Right renal pelvis (tissue), 4 donors: ENCODE measurements at regions not wholly inside any gene's neighbourhood (a gene's known extent, or its start where the extent isn't known, plus 50 kb on each side); places are given as distances from the start of the nearest gene placed in this dataset.
"Not testable (repeated sequence)": the region's sequence is repeated elsewhere in the genome, so short reads cannot be mapped to it uniquely, and the experiment has no call there.

Experiments used
- DNase-seq, 4 donors: peaks; one replicate each; pipeline ENCODE4 v3.0.0-alpha.2; 2013; ENCODE audit warnings: low read depth in 4 of 4, low spot score in 3 of 4, missing footprints in 1 of 4

DNA sequence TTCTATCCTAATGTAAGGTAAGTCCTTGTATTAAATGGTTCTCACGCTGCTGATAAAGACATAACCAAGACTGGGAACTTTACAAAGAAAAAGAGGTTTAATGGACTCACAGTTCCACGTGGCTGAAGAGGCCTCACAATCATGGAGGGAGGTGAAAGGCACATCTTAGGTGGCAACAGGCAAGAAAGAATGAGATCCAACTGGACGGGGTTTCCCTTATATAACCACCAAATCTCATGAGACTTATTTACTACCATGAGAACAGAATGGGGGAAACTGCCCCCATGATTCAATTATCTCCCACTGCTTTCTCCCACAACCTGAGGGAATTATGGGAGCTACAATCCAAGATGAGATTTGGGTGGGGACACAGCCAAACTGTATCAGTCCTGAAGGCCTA, 136.6 kb downstream of the HTR1B start:
- DNase-seq = no peak

- DNase-seq = no peak
These were observed 137.3 kb downstream of the HTR1B start for GRCh38 chr6:77326029-77326428.

GRCh38 chr6:77324866-77325265, 138.4 kb downstream of the HTR1B start:
- DNase-seq = no peak

DNA sequence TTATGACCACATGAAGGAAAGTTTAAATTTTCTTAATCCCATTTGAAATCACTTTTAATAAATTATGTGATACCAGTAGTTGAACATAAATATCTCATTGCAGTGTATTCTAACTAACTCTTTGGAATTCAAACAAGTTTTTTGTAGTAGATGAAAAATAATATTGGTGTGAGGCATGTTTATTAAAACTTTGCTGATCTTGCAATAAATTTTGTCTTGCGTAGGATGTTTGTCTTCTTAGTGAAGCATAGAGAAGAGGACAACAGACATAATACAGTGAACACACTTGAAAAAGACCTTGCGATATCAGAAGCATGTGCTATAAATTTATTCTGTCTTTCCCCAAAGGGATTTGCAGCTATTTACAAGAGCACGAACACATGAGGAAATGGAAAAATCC, 140.7 kb downstream of the HTR1B start:
- DNase-seq = no peak

GRCh38 chr6:77318256-77318655, 145.0 kb downstream of the HTR1B start:
- DNase-seq = no peak

DNA sequence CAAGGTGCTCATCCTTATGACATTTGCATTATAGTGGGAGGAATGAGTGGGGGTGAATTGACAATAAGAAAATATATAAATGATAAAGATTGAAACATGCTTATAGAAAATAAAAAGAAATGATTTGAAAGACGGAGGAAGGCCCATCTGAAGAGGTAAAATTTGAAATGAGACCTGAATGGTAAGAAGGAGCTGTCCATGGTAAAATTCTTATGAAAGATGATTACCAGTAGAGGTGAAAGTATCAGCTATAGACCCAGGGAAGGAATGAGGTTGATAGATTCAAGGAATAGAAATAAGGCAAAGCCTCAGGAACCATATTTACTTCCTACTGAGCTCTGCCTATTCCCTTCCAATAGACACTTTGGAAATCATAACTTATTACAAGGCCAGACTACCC, 149.7 kb downstream of the HTR1B start:
- DNase-seq = no peak

- no peak for DNase-seq
These were observed 163.4 kb downstream of the HTR1B start for GRCh38 chr6:77299931-77300330.

DNA sequence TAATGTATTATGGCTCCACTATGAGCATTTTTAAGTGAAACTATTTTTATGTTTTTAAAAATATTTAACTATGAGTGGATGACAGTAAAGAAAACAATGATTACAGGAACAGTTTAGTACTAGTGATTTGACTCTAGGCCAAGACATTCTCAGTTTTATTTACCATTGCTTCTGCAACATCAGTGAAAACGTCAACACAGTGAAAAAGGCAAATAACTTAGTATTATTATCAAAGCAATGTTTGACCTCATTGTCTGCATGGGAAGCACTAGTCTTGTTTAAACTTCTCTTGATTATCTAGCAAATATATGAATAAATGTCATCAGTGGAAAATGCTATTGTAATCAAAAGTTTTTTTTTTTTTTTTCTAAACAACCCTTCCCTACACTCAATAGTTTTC, 165.0 kb downstream of the HTR1B start:
- no peak for DNase-seq

GRCh38 chr6:77292564-77293546, 170.4 kb downstream of the HTR1B start:
- DNase-seq = no peak

GRCh38 chr6:77290798-77291197, 172.5 kb downstream of the HTR1B start:
- DNase-seq = no peak

- no peak for DNase-seq
These were observed 176.8 kb downstream of the HTR1B start for GRCh38 chr6:77286541-77286940.

GRCh38 chr6:77273929-77274328, 189.4 kb downstream of the HTR1B start:
- no peak for DNase-seq

DNA sequence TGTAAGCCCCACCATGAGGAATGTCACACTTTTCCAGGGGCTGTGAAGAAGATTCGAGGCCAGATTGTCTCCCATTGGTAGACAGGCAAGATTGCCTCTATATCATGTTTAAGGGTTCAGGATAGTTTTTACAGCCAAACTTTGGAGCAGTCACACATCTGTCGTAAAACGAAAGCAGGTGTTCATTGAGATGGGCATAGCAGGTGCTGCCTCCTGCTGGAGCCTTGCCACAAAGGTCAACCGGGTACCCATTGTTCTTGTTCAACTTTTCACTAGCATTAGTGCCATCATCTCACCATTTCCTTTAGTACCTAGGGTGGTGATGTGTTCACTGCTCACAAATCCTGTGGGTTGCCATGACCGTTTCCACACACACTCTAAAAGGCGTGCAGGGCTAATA, 198.3 kb downstream of the HTR1B start:
- DNase-seq = no peak

- no peak for DNase-seq
These were observed 200.3 kb downstream of the HTR1B start for GRCh38 chr6:77263003-77263402.

DNA sequence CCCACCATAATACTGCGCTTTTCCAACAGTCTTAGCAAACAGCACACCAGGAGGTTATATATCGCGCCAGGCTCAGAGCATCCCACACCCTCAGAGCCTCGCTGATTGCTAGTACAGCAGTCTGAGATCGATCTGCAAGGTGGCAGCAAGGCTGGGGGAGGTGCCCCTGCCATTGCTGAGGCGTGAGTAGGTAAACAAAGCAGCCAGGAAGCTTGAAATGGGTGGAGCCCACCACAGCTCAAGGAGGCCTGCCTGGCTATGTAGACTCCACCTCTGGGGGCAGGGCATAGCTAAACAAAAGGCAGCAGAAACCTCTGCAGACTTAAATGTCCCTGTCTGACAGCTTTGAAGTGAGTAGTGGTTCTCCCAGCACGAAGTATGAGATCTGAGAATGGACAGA, 211.5 kb downstream of the HTR1B start:
- not testable (repeated sequence) for DNase-seq

GRCh38 chr6:77249560-77249959, 213.7 kb downstream of the HTR1B start:
- no peak for DNase-seq

DNA sequence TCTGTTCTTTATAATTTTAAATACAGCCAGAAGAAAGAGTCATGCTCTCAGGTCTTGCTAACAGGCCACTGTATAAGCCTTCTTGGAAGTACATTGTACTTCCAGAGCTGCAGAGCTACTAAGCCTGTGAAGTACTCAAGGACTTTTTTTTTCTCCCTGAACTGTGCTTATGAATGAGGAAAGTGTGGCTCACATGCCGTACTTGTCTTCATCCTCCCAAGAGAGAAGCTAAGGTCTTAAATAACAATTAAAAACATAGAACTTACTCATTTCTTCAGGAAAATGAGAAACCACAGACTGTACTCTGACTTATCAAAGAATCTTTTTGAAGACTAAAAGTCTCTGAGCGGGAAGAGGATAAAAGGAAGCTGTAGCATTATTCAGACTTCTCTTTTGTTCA, 218.3 kb downstream of the HTR1B start:
- no peak for DNase-seq

DNA sequence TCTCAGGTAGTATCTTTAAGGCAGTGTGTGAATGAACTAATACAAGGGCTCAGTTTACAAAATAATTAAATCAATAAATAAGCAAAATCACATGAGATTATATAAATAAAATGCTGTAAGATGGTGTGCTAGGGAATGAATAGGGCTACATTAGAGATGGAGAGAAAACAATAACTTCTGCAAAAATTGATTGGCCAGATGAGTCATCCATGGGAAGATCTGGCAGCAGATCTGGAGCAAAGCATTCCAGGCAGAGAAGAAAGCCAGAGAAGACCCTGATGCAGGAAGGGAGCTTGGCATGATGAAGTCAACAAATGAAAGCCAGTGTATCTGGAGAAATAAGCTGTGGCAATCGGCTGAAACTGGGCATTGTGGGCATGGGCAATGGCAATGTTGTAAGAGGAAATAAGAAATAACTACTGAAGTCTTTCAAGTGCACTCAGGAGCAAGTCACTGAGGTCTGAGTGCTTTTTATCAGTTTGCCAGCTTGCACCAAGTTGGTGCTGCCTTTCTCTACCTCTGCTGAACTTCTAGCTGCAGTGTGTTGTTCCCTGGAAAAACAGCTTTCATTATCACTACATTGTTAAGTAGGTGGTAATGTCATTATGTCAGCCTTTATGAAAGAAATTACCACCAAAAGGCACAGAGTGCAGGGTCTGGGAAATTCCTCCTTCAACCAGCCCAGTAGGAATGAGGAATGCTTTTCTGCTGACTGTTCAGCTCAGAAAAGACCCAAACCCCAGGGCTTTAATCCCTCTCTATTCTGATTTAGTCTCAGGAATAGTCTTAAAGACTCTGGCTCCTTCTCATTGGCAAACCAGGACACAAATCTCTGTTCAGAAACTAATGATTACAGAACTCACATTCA, 231.6 kb downstream of the HTR1B start:
- no peak for DNase-seq

- DNase-seq = no peak
These were observed 235.0 kb downstream of the HTR1B start for GRCh38 chr6:77228279-77228678.

DNA sequence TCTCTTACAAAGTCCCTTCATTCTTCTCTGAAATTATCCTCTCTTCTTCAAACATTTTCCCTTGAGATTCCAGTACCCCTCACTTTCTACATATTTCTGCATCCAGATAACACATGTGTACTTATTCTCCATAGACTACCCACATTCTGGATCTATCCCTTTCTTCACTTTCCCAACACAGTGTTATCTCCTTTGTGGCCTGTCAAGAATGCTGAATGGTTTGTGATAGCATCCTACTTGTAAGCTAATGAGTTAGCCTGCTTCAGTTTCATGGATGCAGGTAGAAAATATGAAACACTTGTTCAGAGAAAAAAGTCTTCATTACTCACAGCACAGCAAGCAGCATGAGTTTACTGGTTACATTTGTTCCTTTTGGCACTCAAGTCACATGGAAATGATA, 245.4 kb downstream of the HTR1B start:
- no peak for DNase-seq

GRCh38 chr6:77205936-77206335, 257.4 kb downstream of the HTR1B start:
- no peak for DNase-seq

GRCh38 chr6:77204555-77204954, 258.7 kb downstream of the HTR1B start:
- DNase-seq = no peak
